ENCODE measurements at regions not wholly inside any gene's neighbourhood (a gene's known extent, or its start where the extent isn't known, plus 50 kb on each side); places are given as distances from the start of the nearest gene placed in this dataset.
"Not testable (repeated sequence)": the region's sequence is repeated elsewhere in the genome, so short reads cannot be mapped to it uniquely, and the experiment has no call there.

DNA sequence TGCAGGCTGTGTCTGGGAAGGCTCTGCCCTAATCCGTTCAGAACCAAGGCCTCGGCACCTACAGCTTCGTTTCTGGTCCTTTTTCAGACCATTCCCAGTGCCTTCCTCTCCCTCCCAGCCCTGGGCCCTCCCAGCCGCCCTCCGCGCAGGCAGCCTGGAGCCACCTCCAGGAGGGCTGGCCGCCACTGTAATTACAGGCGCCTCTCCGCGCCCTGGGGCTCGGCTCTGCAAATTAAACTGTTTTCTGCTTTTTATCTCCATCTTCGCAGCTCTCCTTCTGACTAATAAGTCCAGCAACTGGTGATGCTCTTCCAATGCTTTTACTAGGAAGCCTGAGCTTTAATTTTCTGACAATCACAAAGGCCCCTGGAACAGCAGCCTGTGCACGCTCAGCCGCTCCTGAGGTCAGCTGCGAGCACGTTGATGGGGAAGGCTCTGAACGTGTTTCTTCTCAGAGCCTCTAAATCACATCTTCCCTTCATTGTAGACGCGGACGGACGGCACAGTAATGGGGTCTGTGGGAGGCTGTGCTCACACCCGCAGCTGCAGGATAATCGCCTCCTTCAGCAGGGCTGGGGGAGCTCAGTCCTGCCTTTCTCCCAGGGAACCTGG is 194.6 kb downstream of the DLL1 start:
- H3K27me3 Mint-ChIP-seq = peaks cover 8% of the 10 kb centered on the region
- no peaks in the 10 kb centered on the region for H3K4me1 Mint-ChIP-seq
- DNase-seq = no peak
- no peak overlapping the region for H3K4me3 Mint-ChIP-seq
- peaks cover 5% of the 10 kb centered on the region for H3K9me3 Mint-ChIP-seq
- H3K36me3 Mint-ChIP-seq = peaks cover 2% of the 10 kb centered on the region
- no peak overlapping the region for H3K27ac Mint-ChIP-seq

DNA sequence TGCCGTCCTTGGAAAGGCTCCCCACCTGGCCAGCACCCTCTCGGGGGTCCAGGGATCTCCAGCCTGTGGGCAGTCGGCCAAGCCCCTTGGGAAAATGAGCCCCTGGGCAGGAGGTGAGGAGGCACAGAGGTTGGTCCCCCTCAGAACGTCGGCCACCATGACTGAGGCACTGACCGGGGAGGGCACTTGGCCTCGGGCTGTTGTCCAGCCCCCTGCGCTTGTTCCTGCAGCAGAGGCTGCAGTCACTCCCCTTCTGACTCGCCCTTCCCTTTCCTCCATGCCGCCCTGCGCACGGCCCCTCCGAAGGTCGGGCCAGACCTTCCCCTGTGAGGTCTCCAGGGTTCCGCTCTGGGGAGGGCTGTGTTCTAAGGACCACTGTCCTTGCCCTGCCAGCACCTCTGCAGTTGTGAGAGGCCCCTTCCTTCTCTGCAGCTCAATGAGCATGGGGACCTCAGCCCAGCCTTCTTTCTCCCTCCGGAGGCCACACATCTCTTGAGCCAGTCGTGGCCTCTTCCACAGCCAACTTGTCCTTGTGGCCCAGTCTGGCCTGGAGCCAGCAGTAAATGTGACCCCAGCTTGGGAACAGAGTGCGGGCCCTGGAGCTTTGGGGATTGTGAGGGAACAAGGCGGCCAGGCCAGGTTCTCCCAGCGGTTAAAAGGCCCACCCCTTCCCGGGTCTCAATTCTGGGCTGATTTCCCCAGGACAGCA is 195.5 kb downstream of the DLL1 start:
- H3K4me1 Mint-ChIP-seq = peaks cover 2% of the 10 kb centered on the region
- H3K36me3 Mint-ChIP-seq = peaks cover 1% of the 10 kb centered on the region
- H3K27ac Mint-ChIP-seq = no peak overlapping the region
- no peak for DNase-seq
- H3K4me3 Mint-ChIP-seq = no peak overlapping the region
- no peaks in the 10 kb centered on the region for H3K9me3 Mint-ChIP-seq
- H3K27me3 Mint-ChIP-seq = peaks cover 8% of the 10 kb centered on the region

DNA sequence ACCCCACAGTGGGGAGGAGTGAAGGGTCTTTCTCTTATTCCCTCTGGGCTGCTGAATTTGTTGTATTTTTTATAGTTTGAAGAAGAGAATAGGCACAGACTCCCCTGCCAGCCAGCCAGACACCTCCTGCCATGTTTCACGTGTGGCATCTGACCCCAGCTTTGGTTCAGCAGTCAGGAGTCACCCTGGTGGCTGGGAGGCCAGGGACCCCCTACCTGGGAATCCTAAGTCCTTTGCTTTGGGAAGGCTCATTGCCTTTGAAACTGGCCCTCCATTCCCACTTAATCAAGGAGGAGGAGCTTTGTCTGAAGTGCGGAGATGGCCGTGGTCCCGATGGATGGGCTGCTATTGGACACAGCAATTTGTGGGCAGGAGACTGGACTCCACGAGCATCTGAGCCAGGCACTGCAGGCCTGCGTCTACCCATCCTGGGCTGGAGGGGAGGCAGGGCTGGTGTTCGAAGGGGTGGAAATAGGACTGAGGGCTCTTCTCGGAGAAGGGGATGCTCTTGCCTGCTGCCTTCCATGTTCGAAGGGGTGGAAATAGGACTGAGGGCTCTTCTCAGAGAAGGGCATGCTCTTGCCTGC is 196.1 kb downstream of the DLL1 start:
- DNase-seq = no peak
- H3K36me3 Mint-ChIP-seq = peaks cover 2% of the 10 kb centered on the region
- no peaks in the 10 kb centered on the region for H3K9me3 Mint-ChIP-seq
- H3K27ac Mint-ChIP-seq = no peak overlapping the region
- no peak overlapping the region for H3K4me3 Mint-ChIP-seq
- peaks cover 8% of the 10 kb centered on the region for H3K4me1 Mint-ChIP-seq
- H3K27me3 Mint-ChIP-seq = peaks cover 8% of the 10 kb centered on the region

DNA sequence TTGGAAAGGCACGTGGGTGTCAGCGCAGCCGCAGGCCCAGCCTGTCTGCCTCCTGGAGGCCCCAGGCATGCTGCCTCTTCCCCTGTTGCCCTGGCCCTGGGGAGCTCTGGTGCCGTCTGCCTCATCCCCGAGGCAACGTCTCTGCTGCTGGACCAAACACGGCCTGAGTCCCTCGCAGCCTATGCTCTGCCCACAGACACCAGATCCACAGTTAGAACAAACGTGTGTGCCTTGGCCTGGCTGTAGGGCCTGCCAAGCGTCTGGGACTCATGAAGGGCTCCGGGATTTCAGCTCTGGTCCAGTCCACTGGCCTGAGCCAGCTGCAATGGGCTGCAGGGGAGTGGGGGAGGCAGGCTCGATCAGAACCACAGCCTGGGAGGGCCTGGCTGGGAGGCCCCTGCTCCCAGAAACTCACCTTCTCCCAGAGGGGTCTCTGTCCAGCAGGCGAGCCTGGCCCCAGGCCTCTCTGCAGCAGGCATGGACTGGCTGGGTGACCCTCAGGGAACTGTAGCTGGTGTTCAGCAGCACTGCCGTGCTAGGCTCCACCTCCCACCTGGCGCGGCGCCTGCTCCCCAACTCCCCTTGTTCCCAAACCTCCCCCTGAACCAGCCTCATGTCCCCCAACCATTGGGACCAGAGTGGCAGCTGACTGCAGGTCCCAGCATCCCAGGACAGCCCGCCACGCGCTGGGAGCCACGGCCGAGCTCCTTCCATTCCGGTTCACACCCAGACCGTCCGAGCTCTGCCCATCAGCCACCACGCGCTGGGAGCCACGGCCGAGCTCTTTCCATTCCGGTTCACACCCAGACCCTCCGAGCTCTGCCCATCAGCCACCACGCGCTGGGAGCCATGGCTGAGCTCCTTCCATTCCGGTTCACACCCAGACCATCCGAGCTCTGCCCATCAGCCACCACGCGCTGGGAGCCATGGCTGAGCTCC is 197.0 kb downstream of the DLL1 start:
- peaks cover 15% of the 10 kb centered on the region for H3K4me1 Mint-ChIP-seq
- H3K4me3 Mint-ChIP-seq = no peak overlapping the region
- no peak overlapping the region for H3K27ac Mint-ChIP-seq
- DNase-seq = no peak
- peaks cover 8% of the 10 kb centered on the region for H3K27me3 Mint-ChIP-seq
- H3K9me3 Mint-ChIP-seq = no peaks in the 10 kb centered on the region
- H3K36me3 Mint-ChIP-seq = peaks cover 2% of the 10 kb centered on the region

DNA sequence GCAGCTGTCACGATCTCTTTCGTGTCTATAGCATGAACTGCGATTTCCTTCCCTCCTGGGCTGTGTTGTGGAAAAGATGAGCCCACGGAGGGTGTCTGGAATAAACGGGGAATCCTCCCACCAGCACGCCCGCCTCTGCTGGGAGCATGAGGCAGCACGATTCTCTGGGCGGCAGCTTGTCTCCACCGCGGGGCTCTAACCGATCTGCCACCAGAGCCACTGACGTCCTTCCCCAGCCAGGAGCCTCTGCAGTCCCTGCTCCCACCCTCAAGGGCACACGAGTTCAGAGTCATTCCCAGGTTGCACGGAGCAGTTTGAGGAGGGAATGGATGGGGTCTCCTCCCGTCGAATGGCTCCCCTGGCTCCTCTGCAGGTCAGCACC is 197.6 kb downstream of the DLL1 start:
- H3K27me3 Mint-ChIP-seq = peaks cover 8% of the 10 kb centered on the region
- no peak for DNase-seq
- no peak overlapping the region for H3K4me3 Mint-ChIP-seq
- no peaks in the 10 kb centered on the region for H3K9me3 Mint-ChIP-seq
- H3K4me1 Mint-ChIP-seq = peaks cover 18% of the 10 kb centered on the region
- peaks cover 2% of the 10 kb centered on the region for H3K36me3 Mint-ChIP-seq
- no peak overlapping the region for H3K27ac Mint-ChIP-seq

DNA sequence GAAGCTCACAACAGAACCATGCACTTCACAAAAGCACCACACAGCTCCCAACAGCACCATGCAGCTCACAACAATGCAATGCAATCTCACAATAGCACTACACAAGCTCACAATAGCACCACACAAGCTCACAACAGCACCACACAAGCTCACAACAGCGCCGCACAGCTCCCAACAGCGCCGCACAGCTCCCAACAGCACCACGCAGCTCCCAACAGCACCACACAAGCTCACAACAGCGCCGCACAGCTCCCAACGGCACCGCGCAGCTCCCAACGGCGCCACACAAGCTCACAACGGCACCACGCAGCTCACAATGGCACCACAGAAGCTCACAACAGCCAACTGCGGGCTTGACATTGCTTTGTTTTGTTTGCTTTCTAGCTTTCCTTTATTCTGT is 198.1 kb downstream of the DLL1 start:
- Mint-ChIP-seq H3K9me3 (no peaks in the 10 kb centered on the region), H3K36me3 (peaks cover 4% of the 10 kb centered on the region), H3K4me3 (no peak overlapping the region), H3K27me3 (peaks cover 8% of the 10 kb centered on the region), H3K27ac (no peak overlapping the region), H3K4me1 (peaks cover 22% of the 10 kb centered on the region)
- DNase-seq = no peak

DNA sequence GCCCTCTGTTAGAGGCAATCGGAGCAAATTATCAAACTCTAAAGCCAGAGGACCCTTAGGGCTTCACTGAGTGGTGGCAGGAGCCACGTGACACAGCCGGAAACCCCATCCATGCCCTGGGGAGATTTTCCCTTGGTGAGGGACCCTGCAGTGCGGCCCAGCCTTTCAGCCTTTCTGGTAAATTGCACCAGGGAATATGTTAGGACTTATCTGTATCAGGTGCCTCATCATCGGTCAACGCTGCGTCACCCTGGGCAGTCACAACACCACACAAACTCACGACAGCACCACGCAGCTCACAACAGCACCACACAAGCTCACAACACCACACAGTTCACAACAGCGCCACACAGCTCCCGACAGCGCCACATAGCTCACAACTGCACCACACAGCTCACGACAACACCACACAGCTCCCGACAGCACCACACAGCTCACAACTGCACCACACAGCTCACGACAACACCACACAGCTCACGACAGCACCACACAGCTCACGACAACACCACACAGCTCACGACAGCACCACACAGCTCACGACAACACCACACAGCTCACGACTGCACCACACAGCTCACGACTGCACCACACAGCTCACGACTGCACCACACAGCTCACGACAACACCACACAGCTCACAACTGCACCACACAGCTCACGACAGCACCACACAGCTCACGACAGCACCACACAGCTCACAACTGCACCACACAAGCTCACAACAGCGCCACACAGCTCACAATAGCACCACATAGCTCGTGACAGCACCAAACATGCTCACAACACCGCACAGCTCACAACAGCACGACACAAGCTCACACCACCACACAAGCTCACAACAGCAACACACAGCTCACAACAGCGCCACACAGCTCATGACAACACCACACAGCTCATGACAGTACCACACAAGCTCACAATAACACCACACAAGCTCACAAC is 199.0 kb downstream of the DLL1 start:
- Mint-ChIP-seq H3K27ac (no peak overlapping the region), H3K4me1 (peaks cover 23% of the 10 kb centered on the region), H3K4me3 (no peak overlapping the region), H3K9me3 (no peaks in the 10 kb centered on the region), H3K36me3 (peaks cover 4% of the 10 kb centered on the region), H3K27me3 (peaks cover 8% of the 10 kb centered on the region)
- no peak for DNase-seq

DNA sequence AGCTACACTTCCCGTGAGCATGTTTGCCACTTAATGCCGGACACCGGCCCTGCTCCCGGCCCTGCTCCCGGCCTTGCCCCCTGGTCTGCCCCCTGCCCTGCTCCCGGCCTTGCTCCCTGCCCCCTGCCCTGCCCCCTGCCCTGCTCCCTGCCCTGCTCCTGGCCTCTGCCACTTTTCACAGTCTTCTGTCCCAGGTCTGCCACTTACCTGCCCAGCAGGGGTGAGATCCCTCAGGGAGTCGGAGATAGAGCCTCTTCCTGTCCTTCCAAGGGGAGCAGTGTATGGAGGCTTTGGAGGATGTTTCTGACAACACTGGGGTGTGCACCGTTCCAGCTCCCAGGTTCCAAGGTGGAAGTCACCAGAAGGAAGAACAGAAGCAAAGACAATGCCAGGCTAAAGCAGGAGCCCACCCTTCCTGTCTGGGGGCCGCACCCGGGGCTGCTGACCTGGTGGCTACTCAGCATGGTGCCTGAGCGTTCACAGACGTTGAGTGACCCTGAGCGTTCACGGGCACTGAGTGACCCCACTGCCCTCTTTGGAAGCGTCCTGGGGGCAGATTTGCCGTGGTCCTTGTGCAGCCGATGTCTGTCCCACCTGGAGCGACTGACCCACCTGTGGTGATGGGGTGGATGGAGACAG is 199.8 kb downstream of the DLL1 start:
- Mint-ChIP-seq H3K27ac (peak overlapping the region; percentile 69), H3K9me3 (no peaks in the 10 kb centered on the region), H3K4me1 (peaks cover 23% of the 10 kb centered on the region), H3K27me3 (peaks cover 3% of the 10 kb centered on the region), H3K4me3 (no peak overlapping the region), H3K36me3 (peaks cover 4% of the 10 kb centered on the region)
- no peak for DNase-seq

DNA sequence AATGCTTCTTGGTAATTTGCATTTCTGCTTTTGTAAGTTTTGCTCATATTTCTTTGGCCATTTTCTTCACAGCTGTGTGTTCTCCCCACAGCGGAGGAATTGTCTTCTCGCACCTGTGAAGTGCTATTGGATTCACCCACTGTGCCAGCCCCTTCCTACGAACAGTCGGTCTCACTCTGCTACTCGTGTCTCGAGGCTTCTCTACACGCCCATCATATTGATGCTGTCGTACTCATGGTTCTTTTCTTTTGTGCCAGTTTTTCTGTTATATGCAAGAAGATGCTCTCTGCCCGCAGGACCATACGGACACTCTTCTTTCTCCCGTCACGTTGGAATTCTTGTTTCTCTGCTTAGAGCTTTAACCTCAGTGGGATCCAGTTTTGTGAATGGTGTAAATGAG is 200.3 kb downstream of the DLL1 start:
- peaks cover 4% of the 10 kb centered on the region for H3K36me3 Mint-ChIP-seq
- H3K27me3 Mint-ChIP-seq = no peaks in the 10 kb centered on the region
- no peak for DNase-seq
- H3K4me1 Mint-ChIP-seq = peaks cover 23% of the 10 kb centered on the region
- H3K4me3 Mint-ChIP-seq = peak overlapping the region; percentile 87
- H3K27ac Mint-ChIP-seq = peak overlapping the region; percentile 28
- no peaks in the 10 kb centered on the region for H3K9me3 Mint-ChIP-seq

DNA sequence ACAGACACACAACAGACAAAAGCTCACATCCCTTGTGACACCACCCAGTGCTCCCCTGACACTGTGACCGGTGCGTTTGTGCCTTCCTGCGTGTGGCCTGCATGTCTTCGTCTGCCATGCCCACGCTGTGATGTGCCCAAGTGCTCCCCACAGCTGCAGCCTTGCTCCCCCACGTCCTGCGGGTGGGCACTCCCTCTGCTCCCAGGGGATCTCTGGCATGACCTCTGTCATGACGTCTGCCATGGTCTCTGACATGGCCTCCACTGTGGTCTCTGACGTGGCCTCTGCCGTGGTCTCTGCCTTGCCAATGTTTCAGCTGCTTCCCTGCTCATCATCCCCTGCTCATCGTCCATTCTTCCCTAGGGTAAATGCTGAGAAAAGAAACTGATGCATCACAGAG is 200.9 kb downstream of the DLL1 start:
- peaks cover 23% of the 10 kb centered on the region for H3K4me1 Mint-ChIP-seq
- no peak for DNase-seq
- peak overlapping the region; percentile 87 for H3K4me3 Mint-ChIP-seq
- peak overlapping the region; percentile 97 for H3K27ac Mint-ChIP-seq
- H3K9me3 Mint-ChIP-seq = no peaks in the 10 kb centered on the region
- H3K36me3 Mint-ChIP-seq = peaks cover 4% of the 10 kb centered on the region
- no peaks in the 10 kb centered on the region for H3K27me3 Mint-ChIP-seq

DNA sequence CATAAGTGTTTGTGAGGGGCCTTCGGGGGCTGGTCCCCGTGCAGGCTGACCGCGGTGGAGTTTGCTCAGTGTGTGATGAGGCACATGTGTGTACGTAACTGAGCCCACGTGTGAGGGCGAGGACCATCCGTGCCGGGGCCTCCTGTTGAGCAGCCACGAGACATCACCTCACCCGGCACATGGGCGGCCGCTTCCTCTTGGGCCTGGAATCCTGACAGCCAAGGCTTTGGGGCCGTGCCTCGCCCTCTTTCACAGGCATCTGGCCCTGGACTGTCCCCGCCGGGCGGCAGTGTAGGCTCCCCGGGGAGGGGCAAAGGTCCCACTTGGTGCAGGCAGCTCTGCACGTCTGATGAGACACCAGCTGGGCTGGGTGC is 202.3 kb downstream of the DLL1 start:
- peaks cover 4% of the 10 kb centered on the region for H3K36me3 Mint-ChIP-seq
- H3K27me3 Mint-ChIP-seq = no peaks in the 10 kb centered on the region
- H3K27ac Mint-ChIP-seq = peak overlapping the region; percentile 97
- peak; percentile 35 for DNase-seq
- H3K4me1 Mint-ChIP-seq = peaks cover 23% of the 10 kb centered on the region
- H3K4me3 Mint-ChIP-seq = peak overlapping the region; percentile 87
- no peaks in the 10 kb centered on the region for H3K9me3 Mint-ChIP-seq

DNA sequence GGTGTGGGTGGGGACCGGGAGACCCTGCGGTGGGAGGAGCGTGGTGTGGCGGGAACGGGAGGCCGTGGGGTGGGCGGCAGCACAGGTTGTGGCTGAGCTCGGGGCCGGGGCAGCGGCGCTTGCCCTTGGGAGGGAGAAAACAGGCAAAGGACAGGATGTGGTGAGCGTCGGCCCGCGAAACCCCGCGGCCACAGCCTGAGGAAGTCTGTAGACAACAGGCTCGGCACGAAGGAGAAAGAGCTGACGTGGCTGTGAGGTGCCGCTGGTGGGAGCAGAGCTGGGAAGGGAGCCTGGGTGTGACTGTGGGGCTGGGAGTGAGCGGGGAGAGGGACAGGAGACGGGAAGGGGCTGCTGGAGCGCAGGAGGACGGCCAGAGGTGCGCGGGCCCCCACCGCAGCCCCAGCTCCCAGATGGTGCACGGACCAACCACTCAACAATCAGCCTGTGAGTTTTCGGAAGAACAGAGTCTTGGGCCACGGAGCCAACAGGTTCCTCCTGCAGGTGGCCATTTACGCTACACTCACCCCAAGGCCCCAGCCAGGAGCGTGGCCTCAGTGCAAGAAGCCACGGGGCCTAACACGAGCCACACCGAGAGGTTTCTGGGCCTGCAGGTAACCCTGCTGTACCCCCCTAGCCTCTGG is 202.8 kb downstream of the DLL1 start:
- DNase-seq = peak; percentile 72
- H3K4me1 Mint-ChIP-seq = peaks cover 24% of the 10 kb centered on the region
- peak overlapping the region; percentile 87 for H3K4me3 Mint-ChIP-seq
- H3K9me3 Mint-ChIP-seq = no peaks in the 10 kb centered on the region
- H3K27ac Mint-ChIP-seq = peak overlapping the region; percentile 97
- H3K36me3 Mint-ChIP-seq = peaks cover 4% of the 10 kb centered on the region
- H3K27me3 Mint-ChIP-seq = no peaks in the 10 kb centered on the region

DNA sequence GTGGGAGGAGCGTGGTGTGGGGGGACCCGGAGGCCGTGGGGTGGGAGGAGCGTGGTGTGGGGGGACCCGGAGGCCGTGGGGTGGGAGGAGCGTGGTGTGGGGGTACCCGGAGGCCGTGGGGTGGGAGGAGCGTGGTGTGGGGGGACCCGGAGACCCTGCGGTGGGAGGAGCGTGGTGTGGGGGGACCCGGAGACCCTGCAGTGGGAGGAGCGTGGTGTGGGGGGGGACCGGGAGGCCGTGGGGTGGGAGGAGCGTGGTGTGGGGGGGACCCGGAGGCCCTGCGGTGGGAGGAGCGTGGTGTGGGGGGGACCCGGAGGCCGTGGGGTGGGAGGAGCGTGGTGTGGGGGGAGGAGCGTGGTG is 203.5 kb downstream of the DLL1 start:
- not testable (repeated sequence) for H3K27ac Mint-ChIP-seq, H3K36me3 Mint-ChIP-seq, H3K4me3 Mint-ChIP-seq, DNase-seq, H3K9me3 Mint-ChIP-seq, H3K27me3 Mint-ChIP-seq
- H3K4me1 Mint-ChIP-seq = peaks cover 31% of the 10 kb centered on the region
